CD14-positive monocyte (primary cell): ENCODE measurements at regions not wholly inside any gene's neighbourhood (a gene's known extent, or its start where the extent isn't known, plus 50 kb on each side); places are given as distances from the start of the nearest gene placed in this dataset.

Experiments
- DNase-seq, 3 donors: peaks; one replicate each; pipeline ENCODE4 v3.0.0-alpha.2; 2011 to 2022
- H2AFZ ChIP-seq: 2 replicates; pipeline ENCODE4 v1.6.0; 2012; ENCODE audit warnings: mild to moderate bottlenecking, low read depth, low read length, inconsistent platforms; ENCODE audit not compliant: insufficient read depth, poor library complexity, severe bottlenecking
- H3K27ac ChIP-seq, 2 donors: 1 replicate in 1 of 2; 2 replicates in 1 of 2; pipeline ENCODE4 v1.5.1; 2012 to 2013; ENCODE audit warnings: low read length in 2 of 2, control low read depth in 1 of 2, inconsistent platforms in 1 of 2, low read depth in 1 of 2, mild to moderate bottlenecking in 1 of 2
- H3K27me3 ChIP-seq, 2 donors: one replicate each; pipeline versions ENCODE4 v1.6.0 to v1.6.1; 2011 to 2013; ENCODE audit warnings: low read length in 2 of 2; ENCODE audit not compliant: control insufficient read depth in 2 of 2, insufficient read depth in 2 of 2
- H3K36me3 ChIP-seq, 2 donors: replicated peaks in 1 of 2; 1 replicate in 1 of 2; 2 replicates in 1 of 2; pipeline versions ENCODE4 v1.5.1 to v1.6.1; 2012 to 2013; ENCODE audit warnings: low read length in 2 of 2, control low read depth in 1 of 2, inconsistent platforms in 1 of 2, mild to moderate bottlenecking in 1 of 2; ENCODE audit not compliant: insufficient read depth in 2 of 2, control insufficient read depth in 1 of 2
- H3K4me1 ChIP-seq, 2 donors: 1 replicate in 1 of 2; 2 replicates in 1 of 2; pipeline versions ENCODE4 v1.5.1 to v1.6.1; 2012 to 2013; ENCODE audit warnings: low read length in 2 of 2, control low read depth in 1 of 2, inconsistent platforms in 1 of 2, mild to moderate bottlenecking in 1 of 2, moderate library complexity in 1 of 2; ENCODE audit not compliant: insufficient read depth in 2 of 2, control insufficient read depth in 1 of 2
- H3K4me2 ChIP-seq: replicated peaks from 2 replicates; pipeline ENCODE3; 2012; ENCODE audit warnings: low read length, moderate library complexity, mild to moderate bottlenecking; ENCODE audit not compliant: poor library complexity, severe bottlenecking; ENCODE audit errors: extremely low read depth
- H3K4me3 ChIP-seq, 3 experiments: fragments of 200-600 bp in 1 of 3; sonication (generic) in 1 of 3; replicated peaks in 1 of 3; 1 replicate in 2 of 3; 2 replicates in 1 of 3; pipeline ENCODE4 v1.5.1; 2011 to 2013; ENCODE audit warnings: low read length in 3 of 3, mild to moderate bottlenecking in 3 of 3, control low read depth in 2 of 3, low read depth in 2 of 3, inconsistent platforms in 1 of 3, moderate library complexity in 1 of 3
- H3K79me2 ChIP-seq: 2 replicates; pipeline ENCODE4 v1.6.0; 2012; ENCODE audit warnings: mild to moderate bottlenecking, control low read depth, inconsistent platforms, low read length, moderate library complexity; ENCODE audit not compliant: insufficient read depth
- H3K9ac ChIP-seq: 2 replicates; pipeline ENCODE4 v1.6.0; 2017; ENCODE audit warnings: low read length, mild to moderate bottlenecking; ENCODE audit not compliant: insufficient read depth, poor library complexity, severe bottlenecking
- H3K9me3 ChIP-seq, 2 donors: replicated peaks in 1 of 2; 1 replicate in 1 of 2; 2 replicates in 1 of 2; pipeline versions ENCODE4 v1.5.1 to v1.6.1; 2012 to 2013; ENCODE audit warnings: low read length in 2 of 2, control low read depth in 1 of 2; ENCODE audit not compliant: control insufficient read depth in 1 of 2, insufficient read depth in 1 of 2
- H4K20me1 ChIP-seq: 2 replicates; pipeline ENCODE4 v1.6.0; 2012; ENCODE audit warnings: mild to moderate bottlenecking, low read length, control low read depth, moderate library complexity; ENCODE audit not compliant: insufficient read depth
- H3K27ac Mint-ChIP-seq, 7 donors: one replicate each; pipeline ENCODE4 v1.8.0; 2020; ENCODE audit warnings: mild to moderate bottlenecking in 7 of 7, mixed read lengths in 7 of 7, moderate library complexity in 6 of 7, inconsistent platforms in 2 of 7
- H3K27me3 Mint-ChIP-seq, 3 donors: one replicate each; pipeline ENCODE4 v1.8.0; 2021 to 2022; ENCODE audit warnings: low read depth in 3 of 3, mild to moderate bottlenecking in 3 of 3, mixed read lengths in 3 of 3, moderate library complexity in 3 of 3, inconsistent platforms in 1 of 3
- H3K36me3 Mint-ChIP-seq, 2 donors: one replicate each; pipeline ENCODE4 v1.8.0; 2020; ENCODE audit warnings: mixed read lengths in 2 of 2, inconsistent platforms in 1 of 2, mild to moderate bottlenecking in 1 of 2
- H3K4me1 Mint-ChIP-seq: one replicate; pipeline ENCODE4 v1.8.0; 2020; ENCODE audit warnings: mild to moderate bottlenecking, mixed read lengths
- H3K4me3 Mint-ChIP-seq, 2 donors: one replicate each; pipeline ENCODE4 v1.8.0; 2020; ENCODE audit warnings: mild to moderate bottlenecking in 2 of 2, mixed read lengths in 2 of 2, moderate library complexity in 1 of 2
- H3K9me3 Mint-ChIP-seq, 7 donors: one replicate each; pipeline ENCODE4 v1.8.0; 2020 to 2022; ENCODE audit warnings: mixed read lengths in 7 of 7, mild to moderate bottlenecking in 6 of 7, moderate library complexity in 6 of 7, inconsistent platforms in 2 of 7
- CTCF ChIP-seq: fragments of 200-600 bp; IDR thresholded peaks from one replicate; pipeline ENCODE4 v1.8.0; 2022; ENCODE audit warnings: antibody characterized with exemption, mild to moderate bottlenecking
- WGBS: methylation state at CpG from one replicate; pipeline ENCODE4 v1.1.5; 2013; ENCODE audit warnings: missing lambda C conversion rate; ENCODE audit not compliant: insufficient coverage; 5-methylcytosine and 5-hydroxymethylcytosine counted together
- intact Hi-C, 2 donors: fragments of 100-400 bp; cut with micrococcal nuclease; formaldehyde crosslinking; loops; one replicate each; pipeline versions ENCODE4 v1.15.0 to v1.15.1; 2023

GRCh38 chr4:60992037-60992436, 208.1 kb upstream of the ADGRL3 start:
- H3K79me2 ChIP-seq: no peaks in the 10 kb centered on the region

GRCh38 chr4:61003301-61003700, 196.8 kb upstream of the ADGRL3 start:
- Histone ChIP-seq H2AFZ (no peak overlapping the region), H3K9me3 (peaks cover 0 to 9% of the 10 kb centered on the region in 2 donors), H3K79me2 (no peaks in the 10 kb centered on the region), H3K4me3 (no peak overlapping the region), H3K4me1 (no peaks in the 10 kb centered on the region), H3K9ac (no peak overlapping the region), H4K20me1 (no peaks in the 10 kb centered on the region), H3K27me3 (no peaks in the 10 kb centered on the region), H3K4me2 (no peak overlapping the region), H3K27ac (no peak overlapping the region), H3K36me3 (no peaks in the 10 kb centered on the region)
- no peak for TF ChIP-seq CTCF
- intact Hi-C loops: no loop called here
- Mint-ChIP-seq H3K9me3 (peaks cover 0 to 10% (median 3%) of the 10 kb centered on the region in 7 donors), H3K36me3 (no peaks in the 10 kb centered on the region), H3K4me3 (no peak overlapping the region), H3K4me1 (no peaks in the 10 kb centered on the region), H3K27me3 (peaks cover 0 to 1% (median 0%) of the 10 kb centered on the region in 3 donors), H3K27ac (no peak overlapping the region)
- DNase-seq: no peak

More at GRCh38 chr4:60992037-60992436, 208.1 kb upstream of the ADGRL3 start:
- H3K27ac Mint-ChIP-seq: no peak overlapping the region
- 60% methylated on average over 2 of the region's 3 CpGs for WGBS
- H3K27me3 ChIP-seq: no peaks in the 10 kb centered on the region
- H3K4me1 Mint-ChIP-seq: no peaks in the 10 kb centered on the region
- H3K4me3 ChIP-seq: no peak overlapping the region
- no peak overlapping the region for H3K4me3 Mint-ChIP-seq
- peaks cover 0 to 4% (median 0%) of the 10 kb centered on the region in 7 donors for H3K9me3 Mint-ChIP-seq
- no peaks in the 10 kb centered on the region for H3K36me3 Mint-ChIP-seq
- H4K20me1 ChIP-seq: no peaks in the 10 kb centered on the region
- no peak overlapping the region for H3K27ac ChIP-seq
- H2AFZ ChIP-seq: no peak overlapping the region
- DNase-seq: no peak
- no peak overlapping the region for H3K9ac ChIP-seq
- no peaks in the 10 kb centered on the region for H3K27me3 Mint-ChIP-seq
- no peaks in the 10 kb centered on the region for H3K4me1 ChIP-seq
- H3K36me3 ChIP-seq: no peaks in the 10 kb centered on the region
- peaks cover 0 to 4% of the 10 kb centered on the region in 2 donors for H3K9me3 ChIP-seq
- intact Hi-C loops: no loop called here
- no peak for TF ChIP-seq CTCF
- H3K4me2 ChIP-seq: no peak overlapping the region
